AG09319 (cell line): ENCODE measurements at regions not wholly inside any gene's neighbourhood (a gene's known extent, or its start where the extent isn't known, plus 50 kb on each side); places are given as distances from the start of the nearest gene placed in this dataset.

Experiments
- DNase-seq: peaks from one replicate; pipeline ENCODE4 v3.0.0-alpha.2; 2010; ENCODE audit warnings: low read depth; ENCODE audit errors: extremely low read depth
- TF ChIP-seq, protein P1 (sequence below): IDR thresholded peaks from 2 replicates; pipeline ENCODE4 v1.5.1; 2011; ENCODE audit warnings: low read depth, mild to moderate bottlenecking, inconsistent platforms, low read length, moderate library complexity

DNA sequence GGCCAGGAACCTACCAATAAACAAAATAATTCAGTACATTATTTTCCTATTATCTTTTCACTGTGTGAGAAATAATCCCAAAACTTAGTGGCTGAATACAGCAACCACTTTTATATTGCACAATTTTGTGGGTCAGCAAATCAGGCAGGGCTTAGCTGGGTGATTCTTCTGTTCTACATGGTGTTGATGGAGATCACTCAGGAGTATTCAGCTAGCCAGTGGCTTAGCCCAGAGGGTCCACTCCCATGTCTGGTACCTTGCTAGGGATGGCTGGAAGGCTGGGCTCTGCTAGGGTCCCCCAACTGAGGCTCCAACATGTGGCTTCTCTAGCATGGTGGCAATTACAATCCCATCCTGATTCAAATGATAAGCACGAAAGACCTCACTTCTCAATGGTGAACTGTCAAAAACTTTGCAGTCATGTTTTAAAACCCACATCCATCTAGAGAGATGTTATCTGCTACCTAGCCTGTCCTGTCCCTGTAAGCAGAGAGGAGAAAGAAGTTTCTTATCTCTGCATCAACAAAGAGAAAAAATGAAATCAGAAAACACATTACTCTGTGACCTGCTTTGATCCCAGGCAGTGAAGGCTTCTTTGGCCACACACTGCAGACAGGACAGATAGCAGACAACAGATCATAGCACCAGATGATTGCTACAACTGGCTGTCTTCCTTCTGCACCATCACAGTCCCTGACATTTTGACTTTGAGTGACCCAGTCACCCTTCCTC lies 51.0 kb upstream of the MYL2 start:
- DNase-seq = no peak
- TF ChIP-seq, protein P1, sequence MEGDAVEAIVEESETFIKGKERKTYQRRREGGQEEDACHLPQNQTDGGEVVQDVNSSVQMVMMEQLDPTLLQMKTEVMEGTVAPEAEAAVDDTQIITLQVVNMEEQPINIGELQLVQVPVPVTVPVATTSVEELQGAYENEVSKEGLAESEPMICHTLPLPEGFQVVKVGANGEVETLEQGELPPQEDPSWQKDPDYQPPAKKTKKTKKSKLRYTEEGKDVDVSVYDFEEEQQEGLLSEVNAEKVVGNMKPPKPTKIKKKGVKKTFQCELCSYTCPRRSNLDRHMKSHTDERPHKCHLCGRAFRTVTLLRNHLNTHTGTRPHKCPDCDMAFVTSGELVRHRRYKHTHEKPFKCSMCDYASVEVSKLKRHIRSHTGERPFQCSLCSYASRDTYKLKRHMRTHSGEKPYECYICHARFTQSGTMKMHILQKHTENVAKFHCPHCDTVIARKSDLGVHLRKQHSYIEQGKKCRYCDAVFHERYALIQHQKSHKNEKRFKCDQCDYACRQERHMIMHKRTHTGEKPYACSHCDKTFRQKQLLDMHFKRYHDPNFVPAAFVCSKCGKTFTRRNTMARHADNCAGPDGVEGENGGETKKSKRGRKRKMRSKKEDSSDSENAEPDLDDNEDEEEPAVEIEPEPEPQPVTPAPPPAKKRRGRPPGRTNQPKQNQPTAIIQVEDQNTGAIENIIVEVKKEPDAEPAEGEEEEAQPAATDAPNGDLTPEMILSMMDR = no peak
